Liver (tissue), 8 donors: ENCODE measurements at regions not wholly inside any gene's neighbourhood (a gene's known extent, or its start where the extent isn't known, plus 50 kb on each side); places are given as distances from the start of the nearest gene placed in this dataset.

Experiments used
- DNase-seq: peaks from one replicate; pipeline ENCODE4 v3.0.0-alpha.2; 2017; ENCODE audit warnings: low spot score
- H3K27ac ChIP-seq, 2 donors: one replicate each; pipeline ENCODE4 v1.7.0; 2013; ENCODE audit warnings: inconsistent platforms in 2 of 2, low read length in 2 of 2, control low read depth in 1 of 2, low read depth in 1 of 2, mild to moderate bottlenecking in 1 of 2
- H3K27me3 ChIP-seq, 4 donors: one replicate each; pipeline versions ENCODE4 v1.6.1 to v1.7.0; 2013; ENCODE audit warnings: low read length in 3 of 4, inconsistent platforms in 1 of 4, mild to moderate bottlenecking in 1 of 4, moderate library complexity in 1 of 4; ENCODE audit not compliant: control insufficient read depth in 4 of 4, insufficient read depth in 4 of 4
- H3K36me3 ChIP-seq, 4 donors: one replicate each; pipeline versions ENCODE4 v1.6.1 to v1.7.0; 2013; ENCODE audit warnings: low read length in 3 of 4, mild to moderate bottlenecking in 3 of 4, low read depth in 1 of 4, moderate library complexity in 1 of 4; ENCODE audit not compliant: control insufficient read depth in 4 of 4, insufficient read depth in 3 of 4
- H3K4me1 ChIP-seq, 4 donors: one replicate each; pipeline versions ENCODE4 v1.6.1 to v1.7.0; 2013; ENCODE audit warnings: low read length in 3 of 4, mild to moderate bottlenecking in 3 of 4, moderate library complexity in 1 of 4; ENCODE audit not compliant: control insufficient read depth in 4 of 4, insufficient read depth in 4 of 4
- H3K4me3 ChIP-seq, 3 donors: one replicate each; pipeline versions ENCODE4 v1.6.1 to v1.7.0; 2013; ENCODE audit warnings: low read length in 3 of 3, control low read depth in 1 of 3, low read depth in 1 of 3, mild to moderate bottlenecking in 1 of 3
- H3K9ac ChIP-seq, 2 donors: one replicate each; pipeline ENCODE4 v1.7.0; 2013; ENCODE audit warnings: low read length in 2 of 2, mild to moderate bottlenecking in 2 of 2, moderate library complexity in 2 of 2, control low read depth in 1 of 2, low read depth in 1 of 2
- H3K9me3 ChIP-seq, 4 donors: one replicate each; pipeline versions ENCODE4 v1.6.1 to v1.7.0; 2013; ENCODE audit warnings: low read length in 3 of 4; ENCODE audit not compliant: control insufficient read depth in 4 of 4
- EGR1 ChIP-seq, 2 donors: IDR thresholded peaks; 2 replicates each; pipeline ENCODE4 v1.6.1; 2016 to 2018; ENCODE audit warnings: antibody characterized with exemption in 2 of 2, low read depth in 2 of 2
- FOXA1 ChIP-seq: IDR thresholded peaks from 2 replicates; pipeline ENCODE4 v1.6.1; 2016; ENCODE audit warnings: antibody characterized with exemption
- FOXA2 ChIP-seq: IDR thresholded peaks from 2 replicates; pipeline ENCODE4 v1.6.1; 2016; ENCODE audit warnings: antibody characterized with exemption
- GABPA ChIP-seq, 2 donors: IDR thresholded peaks in 1 of 2; conservative IDR thresholded peaks in 1 of 2; 2 replicates each; pipeline ENCODE4 v1.6.1; 2016; ENCODE audit warnings: antibody characterized with exemption in 2 of 2, mild to moderate bottlenecking in 1 of 2, moderate library complexity in 1 of 2
- HNF4A ChIP-seq, 2 donors: conservative IDR thresholded peaks; 2 replicates each; pipeline ENCODE4 v1.6.1; 2016; ENCODE audit warnings: antibody characterized with exemption in 2 of 2, mild to moderate bottlenecking in 2 of 2
- HNF4G ChIP-seq: IDR thresholded peaks from 2 replicates; pipeline ENCODE4 v1.6.1; 2016; ENCODE audit warnings: antibody characterized with exemption
- JUND ChIP-seq, 2 donors: IDR thresholded peaks; 2 replicates each; pipeline ENCODE4 v1.6.1; 2016; ENCODE audit warnings: antibody characterized with exemption in 2 of 2
- NR2F2 ChIP-seq: IDR thresholded peaks from 2 replicates; pipeline ENCODE4 v1.6.1; 2016; ENCODE audit warnings: antibody characterized with exemption
- RAD21 ChIP-seq, 2 donors: IDR thresholded peaks; 2 replicates each; pipeline ENCODE4 v1.6.1; 2016; ENCODE audit warnings: antibody characterized with exemption in 2 of 2, mild to moderate bottlenecking in 2 of 2
- RXRA ChIP-seq, 2 donors: IDR thresholded peaks; 2 replicates each; pipeline ENCODE4 v1.6.1; 2017 to 2018; ENCODE audit warnings: antibody characterized with exemption in 2 of 2, mild to moderate bottlenecking in 1 of 2
- SP1 ChIP-seq: IDR thresholded peaks from 2 replicates; pipeline ENCODE4 v1.6.1; 2018; ENCODE audit warnings: antibody characterized with exemption, mild to moderate bottlenecking
- TAF1 ChIP-seq: conservative IDR thresholded peaks from 2 replicates; pipeline ENCODE4 v1.6.1; 2016; ENCODE audit warnings: antibody characterized with exemption, mild to moderate bottlenecking
- YY1 ChIP-seq: IDR thresholded peaks from 2 replicates; pipeline ENCODE4 v1.6.1; 2016; ENCODE audit warnings: antibody characterized with exemption, mild to moderate bottlenecking
- WGBS: extraction: QIAGEN DNeasy Blood & Tissue Kit; methylation state at CpG from one replicate; pipeline ENCODE4 v1.1.7; 2013; 5-methylcytosine and 5-hydroxymethylcytosine counted together
- TF ChIP-seq, protein P1 (sequence below): IDR thresholded peaks from 2 replicates; pipeline ENCODE4 v1.6.1; 2016; ENCODE audit warnings: antibody characterized with exemption
- TF ChIP-seq, protein P2 (sequence below): IDR thresholded peaks from 2 replicates; pipeline ENCODE4 v1.6.1; 2016; ENCODE audit warnings: antibody characterized with exemption
- TF ChIP-seq, protein P3 (sequence below): fragments of 150-350 bp; IDR thresholded peaks from 2 replicates; pipeline ENCODE4 v1.5.1; 2017; ENCODE audit warnings: improper control_type of control experiment, low read depth, low read length; ENCODE audit not compliant: missing input control
- TF ChIP-seq, protein P4 (sequence below): IDR thresholded peaks from 2 replicates; pipeline ENCODE4 v1.6.1; 2016; ENCODE audit warnings: antibody characterized with exemption
- TF ChIP-seq, protein P5 (sequence below): IDR thresholded peaks from 2 replicates; pipeline ENCODE4 v1.6.1; 2016; ENCODE audit warnings: antibody characterized with exemption, mild to moderate bottlenecking
- donor health status: healthy.
- donor health status: healthy.
- donor health status: healthy.
- donor health status: healthy.
- donor health status: healthy.

DNA sequence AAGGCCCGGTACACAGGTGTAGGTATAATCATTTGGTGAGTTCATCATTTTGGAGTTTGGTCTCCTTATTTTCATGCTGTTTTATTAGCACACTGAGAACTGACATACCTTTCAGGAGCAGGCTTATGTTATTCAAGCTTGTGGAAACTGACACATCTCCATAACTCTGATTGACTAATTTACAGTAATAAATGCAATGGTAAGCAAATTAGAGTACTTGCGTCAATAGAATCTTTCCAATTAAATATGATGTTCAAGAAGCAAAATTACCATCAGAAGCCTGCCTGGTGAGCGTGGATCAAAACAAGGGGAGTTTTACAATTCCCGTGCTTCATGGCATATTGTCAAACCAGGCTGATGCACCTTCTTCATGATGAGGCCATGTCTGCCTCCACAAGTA lies 210.7 kb upstream of the GPRIN3 start:
- Histone ChIP-seq H3K4me1 (no peaks in the 10 kb centered on the region), H3K9ac (no peak overlapping the region), H3K4me3 (no peak overlapping the region), H3K27ac (no peak overlapping the region), H3K9me3 (no peaks in the 10 kb centered on the region), H3K36me3 (no peaks in the 10 kb centered on the region), H3K27me3 (peaks cover 0 to 4% (median 0%) of the 10 kb centered on the region in 4 donors)
- DNase-seq = no peak
- TF ChIP-seq YY1 (no peak), RAD21 (IDR thresholded peaks at IDR 0.05) (no peak), GABPA (IDR thresholded peaks at IDR 0.05 in 1 of 2, conservative IDR thresholded peaks at IDR 0.05 in 1 of 2) (no peak), JUND (IDR thresholded peaks at IDR 0.05) (no peak), HNF4G (no peak), NR2F2 (no peak), SP1 (no peak)
- TF ChIP-seq, protein P1, sequence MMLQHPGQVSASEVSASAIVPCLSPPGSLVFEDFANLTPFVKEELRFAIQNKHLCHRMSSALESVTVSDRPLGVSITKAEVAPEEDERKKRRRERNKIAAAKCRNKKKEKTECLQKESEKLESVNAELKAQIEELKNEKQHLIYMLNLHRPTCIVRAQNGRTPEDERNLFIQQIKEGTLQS = no peak
- TF ChIP-seq, protein P2, sequence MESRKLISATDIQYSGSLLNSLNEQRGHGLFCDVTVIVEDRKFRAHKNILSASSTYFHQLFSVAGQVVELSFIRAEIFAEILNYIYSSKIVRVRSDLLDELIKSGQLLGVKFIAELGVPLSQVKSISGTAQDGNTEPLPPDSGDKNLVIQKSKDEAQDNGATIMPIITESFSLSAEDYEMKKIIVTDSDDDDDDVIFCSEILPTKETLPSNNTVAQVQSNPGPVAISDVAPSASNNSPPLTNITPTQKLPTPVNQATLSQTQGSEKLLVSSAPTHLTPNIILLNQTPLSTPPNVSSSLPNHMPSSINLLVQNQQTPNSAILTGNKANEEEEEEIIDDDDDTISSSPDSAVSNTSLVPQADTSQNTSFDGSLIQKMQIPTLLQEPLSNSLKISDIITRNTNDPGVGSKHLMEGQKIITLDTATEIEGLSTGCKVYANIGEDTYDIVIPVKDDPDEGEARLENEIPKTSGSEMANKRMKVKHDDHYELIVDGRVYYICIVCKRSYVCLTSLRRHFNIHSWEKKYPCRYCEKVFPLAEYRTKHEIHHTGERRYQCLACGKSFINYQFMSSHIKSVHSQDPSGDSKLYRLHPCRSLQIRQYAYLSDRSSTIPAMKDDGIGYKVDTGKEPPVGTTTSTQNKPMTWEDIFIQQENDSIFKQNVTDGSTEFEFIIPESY = no peak
- TF ChIP-seq, protein P3, sequence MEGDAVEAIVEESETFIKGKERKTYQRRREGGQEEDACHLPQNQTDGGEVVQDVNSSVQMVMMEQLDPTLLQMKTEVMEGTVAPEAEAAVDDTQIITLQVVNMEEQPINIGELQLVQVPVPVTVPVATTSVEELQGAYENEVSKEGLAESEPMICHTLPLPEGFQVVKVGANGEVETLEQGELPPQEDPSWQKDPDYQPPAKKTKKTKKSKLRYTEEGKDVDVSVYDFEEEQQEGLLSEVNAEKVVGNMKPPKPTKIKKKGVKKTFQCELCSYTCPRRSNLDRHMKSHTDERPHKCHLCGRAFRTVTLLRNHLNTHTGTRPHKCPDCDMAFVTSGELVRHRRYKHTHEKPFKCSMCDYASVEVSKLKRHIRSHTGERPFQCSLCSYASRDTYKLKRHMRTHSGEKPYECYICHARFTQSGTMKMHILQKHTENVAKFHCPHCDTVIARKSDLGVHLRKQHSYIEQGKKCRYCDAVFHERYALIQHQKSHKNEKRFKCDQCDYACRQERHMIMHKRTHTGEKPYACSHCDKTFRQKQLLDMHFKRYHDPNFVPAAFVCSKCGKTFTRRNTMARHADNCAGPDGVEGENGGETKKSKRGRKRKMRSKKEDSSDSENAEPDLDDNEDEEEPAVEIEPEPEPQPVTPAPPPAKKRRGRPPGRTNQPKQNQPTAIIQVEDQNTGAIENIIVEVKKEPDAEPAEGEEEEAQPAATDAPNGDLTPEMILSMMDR = no peak
- 87% methylated on average over 4 of the region's 4 CpGs for WGBS

DNA sequence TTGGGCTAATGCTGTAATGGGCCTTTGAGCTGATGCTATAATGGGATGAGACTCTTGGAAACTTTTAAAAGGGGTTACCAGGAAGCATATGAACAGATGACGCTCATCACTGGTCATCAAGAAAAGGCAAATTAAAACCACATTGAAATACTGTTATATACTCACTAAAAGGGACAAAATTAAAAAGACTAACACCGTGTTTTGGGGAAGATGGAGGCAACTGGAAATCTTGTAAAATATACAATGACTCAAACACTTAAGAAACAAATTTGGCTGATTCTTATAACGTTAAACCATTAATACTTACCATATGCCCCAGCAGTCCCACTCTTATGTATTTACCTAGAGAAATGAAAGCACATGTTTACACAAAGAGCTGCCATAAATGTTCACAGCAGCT lies 207.2 kb upstream of the GPRIN3 start:
- Histone ChIP-seq H3K4me3 (no peak overlapping the region), H3K9ac (no peak overlapping the region), H3K27ac (no peak overlapping the region), H3K36me3 (no peaks in the 10 kb centered on the region), H3K27me3 (peaks cover 0 to 4% (median 0%) of the 10 kb centered on the region in 4 donors), H3K9me3 (no peaks in the 10 kb centered on the region), H3K4me1 (no peaks in the 10 kb centered on the region)
- 83% methylated on average over 3 of the region's 3 CpGs for WGBS
- no peak for TF ChIP-seq RXRA (IDR thresholded peaks at IDR 0.05)
- TF ChIP-seq, protein P4, sequence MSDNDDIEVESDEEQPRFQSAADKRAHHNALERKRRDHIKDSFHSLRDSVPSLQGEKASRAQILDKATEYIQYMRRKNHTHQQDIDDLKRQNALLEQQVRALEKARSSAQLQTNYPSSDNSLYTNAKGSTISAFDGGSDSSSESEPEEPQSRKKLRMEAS = no peak
- TF ChIP-seq HNF4A (conservative IDR thresholded peaks at IDR 0.05) = no peak
- TF ChIP-seq EGR1 (IDR thresholded peaks at IDR 0.05; ENCODE audit: low read depth in 2 of 2) = no peak
- TF ChIP-seq, protein P2 = no peak
- no peak for TF ChIP-seq FOXA1
- TF ChIP-seq GABPA (IDR thresholded peaks at IDR 0.05 in 1 of 2, conservative IDR thresholded peaks at IDR 0.05 in 1 of 2) = no peak
- TF ChIP-seq TAF1 = no peak
- TF ChIP-seq, protein P3 = no peak
- TF ChIP-seq JUND (IDR thresholded peaks at IDR 0.05) = no peak
- TF ChIP-seq, protein P5, sequence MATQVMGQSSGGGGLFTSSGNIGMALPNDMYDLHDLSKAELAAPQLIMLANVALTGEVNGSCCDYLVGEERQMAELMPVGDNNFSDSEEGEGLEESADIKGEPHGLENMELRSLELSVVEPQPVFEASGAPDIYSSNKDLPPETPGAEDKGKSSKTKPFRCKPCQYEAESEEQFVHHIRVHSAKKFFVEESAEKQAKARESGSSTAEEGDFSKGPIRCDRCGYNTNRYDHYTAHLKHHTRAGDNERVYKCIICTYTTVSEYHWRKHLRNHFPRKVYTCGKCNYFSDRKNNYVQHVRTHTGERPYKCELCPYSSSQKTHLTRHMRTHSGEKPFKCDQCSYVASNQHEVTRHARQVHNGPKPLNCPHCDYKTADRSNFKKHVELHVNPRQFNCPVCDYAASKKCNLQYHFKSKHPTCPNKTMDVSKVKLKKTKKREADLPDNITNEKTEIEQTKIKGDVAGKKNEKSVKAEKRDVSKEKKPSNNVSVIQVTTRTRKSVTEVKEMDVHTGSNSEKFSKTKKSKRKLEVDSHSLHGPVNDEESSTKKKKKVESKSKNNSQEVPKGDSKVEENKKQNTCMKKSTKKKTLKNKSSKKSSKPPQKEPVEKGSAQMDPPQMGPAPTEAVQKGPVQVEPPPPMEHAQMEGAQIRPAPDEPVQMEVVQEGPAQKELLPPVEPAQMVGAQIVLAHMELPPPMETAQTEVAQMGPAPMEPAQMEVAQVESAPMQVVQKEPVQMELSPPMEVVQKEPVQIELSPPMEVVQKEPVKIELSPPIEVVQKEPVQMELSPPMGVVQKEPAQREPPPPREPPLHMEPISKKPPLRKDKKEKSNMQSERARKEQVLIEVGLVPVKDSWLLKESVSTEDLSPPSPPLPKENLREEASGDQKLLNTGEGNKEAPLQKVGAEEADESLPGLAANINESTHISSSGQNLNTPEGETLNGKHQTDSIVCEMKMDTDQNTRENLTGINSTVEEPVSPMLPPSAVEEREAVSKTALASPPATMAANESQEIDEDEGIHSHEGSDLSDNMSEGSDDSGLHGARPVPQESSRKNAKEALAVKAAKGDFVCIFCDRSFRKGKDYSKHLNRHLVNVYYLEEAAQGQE = no peak
- no peak for TF ChIP-seq NR2F2
- TF ChIP-seq, protein P1 = no peak
- TF ChIP-seq YY1 = no peak
- TF ChIP-seq HNF4G = no peak
- TF ChIP-seq FOXA2 = no peak
- no peak for DNase-seq
